OCI-LY3 (cell line): ENCODE measurements at regions not wholly inside any gene's neighbourhood (a gene's known extent, or its start where the extent isn't known, plus 50 kb on each side); places are given as distances from the start of the nearest gene placed in this dataset.

Source experiments
- CTCF ChIP-seq: fragments of 200-600, 300-600 bp; sonication (generic); IDR thresholded peaks from 2 replicates; pipeline ENCODE4 v1.5.1; 2014; ENCODE audit warnings: antibody characterized with exemption, low read length, low read depth
- EZH2phosphoT487 ChIP-seq: fragments of 200-600 bp; shearing (Covaris generic); IDR thresholded peaks from 2 replicates; pipeline ENCODE4 v1.6.1; 2018; ENCODE audit warnings: antibody characterized with exemption, mixed run types, low read depth

DNA sequence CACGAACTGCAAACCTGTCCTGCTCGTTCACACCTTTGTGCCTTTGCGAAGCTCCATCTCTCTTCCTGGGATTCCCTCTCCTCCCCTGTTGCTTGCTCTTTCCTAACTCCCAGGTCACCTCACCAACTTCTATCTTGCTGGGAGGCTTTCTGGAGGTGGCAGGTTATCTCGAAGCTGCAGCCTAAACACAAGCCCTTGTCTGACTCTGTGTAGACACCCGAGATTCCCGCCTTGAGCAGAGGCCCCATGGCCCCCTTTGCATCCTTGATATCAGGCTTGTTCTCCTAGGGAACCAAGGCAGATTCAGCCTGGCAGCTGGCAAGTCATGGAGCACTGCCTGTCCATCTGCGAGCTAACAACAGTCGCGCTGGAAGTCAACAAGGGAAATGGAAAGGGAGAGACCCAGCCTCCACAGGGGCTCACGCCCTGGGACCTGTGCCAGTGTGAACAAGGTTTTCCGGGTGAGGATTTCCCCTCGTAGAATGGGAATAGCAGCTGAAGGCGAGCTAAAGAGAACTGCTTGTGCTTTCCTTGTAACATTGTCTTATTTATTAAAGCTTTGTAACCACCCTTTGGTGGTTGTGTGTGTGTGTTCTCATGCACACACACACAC is 109.5 kb upstream of the JUN start:
- no peak for TF ChIP-seq CTCF
- no peak for TF ChIP-seq EZH2phosphoT487
